ENCODE measurements at regions not wholly inside any gene's neighbourhood (a gene's known extent, or its start where the extent isn't known, plus 50 kb on each side); places are given as distances from the start of the nearest gene placed in this dataset.

- no peak for DNase-seq
These were observed 255.3 kb upstream of the POU3F2 start for GRCh38 chr6:98579079-98579478.

GRCh38 chr6:98579941-98580340, 254.4 kb upstream of the POU3F2 start:
- no peak for DNase-seq

GRCh38 chr6:98581705-98582104, 252.7 kb upstream of the POU3F2 start:
- no peak for DNase-seq

GRCh38 chr6:98583506-98583905, 250.9 kb upstream of the POU3F2 start:
- no peak for DNase-seq

- no peak for DNase-seq
These were observed 248.2 kb upstream of the POU3F2 start for GRCh38 chr6:98586163-98586562.

- no peak for DNase-seq
These were observed 246.8 kb upstream of the POU3F2 start for GRCh38 chr6:98587555-98587954.

- no peak for DNase-seq
These were observed 244.8 kb upstream of the POU3F2 start for GRCh38 chr6:98589536-98589935.

GRCh38 chr6:98590136-98590681, 244.2 kb upstream of the POU3F2 start:
- no peak for DNase-seq

GRCh38 chr6:98590997-98591396, 243.4 kb upstream of the POU3F2 start:
- no peak for DNase-seq

- DNase-seq, result no peak
These were observed 240.7 kb upstream of the POU3F2 start for GRCh38 chr6:98593676-98594075.

- no peak for DNase-seq
These were observed 232.7 kb upstream of the POU3F2 start for GRCh38 chr6:98601716-98602115.

- DNase-seq, result no peak
These were observed 228.7 kb upstream of the POU3F2 start for GRCh38 chr6:98605705-98606104.

- DNase-seq, result no peak
These were observed 207.1 kb upstream of the POU3F2 start for GRCh38 chr6:98627129-98627775.

GRCh38 chr6:98633886-98634285, 200.5 kb upstream of the POU3F2 start:
- DNase-seq, result no peak

- no peak for DNase-seq
These were observed 199.8 kb upstream of the POU3F2 start for GRCh38 chr6:98634569-98634968.

- DNase-seq, result no peak
These were observed 199.2 kb upstream of the POU3F2 start for GRCh38 chr6:98635191-98635590.

- DNase-seq, result no peak
These were observed 197.4 kb upstream of the POU3F2 start for GRCh38 chr6:98636941-98637340.

GRCh38 chr6:98639089-98639635, 195.2 kb upstream of the POU3F2 start:
- no peak for DNase-seq

- DNase-seq, result no peak
These were observed 194.0 kb upstream of the POU3F2 start for GRCh38 chr6:98640366-98640765.

GRCh38 chr6:98641949-98642719, 192.2 kb upstream of the POU3F2 start:
- DNase-seq, result no peak

- no peak for DNase-seq
These were observed 190.3 kb upstream of the POU3F2 start for GRCh38 chr6:98644063-98644462.

- DNase-seq, result no peak
These were observed 186.0 kb upstream of the POU3F2 start for GRCh38 chr6:98648211-98648914.

- DNase-seq, result no peak
These were observed 183.4 kb upstream of the POU3F2 start for GRCh38 chr6:98650941-98651340.

Measured in CD4-positive, alpha-beta T cell treated with Interferon gamma for 1 hour (primary cell).